Liver (tissue), 8 donors: ENCODE measurements at regions not wholly inside any gene's neighbourhood (a gene's known extent, or its start where the extent isn't known, plus 50 kb on each side); places are given as distances from the start of the nearest gene placed in this dataset.

Experiments used
- DNase-seq: peaks from one replicate; pipeline ENCODE4 v3.0.0-alpha.2; 2017; ENCODE audit warnings: low spot score
- H3K27ac ChIP-seq, 2 donors: one replicate each; pipeline ENCODE4 v1.7.0; 2013; ENCODE audit warnings: inconsistent platforms in 2 of 2, low read length in 2 of 2, control low read depth in 1 of 2, low read depth in 1 of 2, mild to moderate bottlenecking in 1 of 2
- H3K27me3 ChIP-seq, 4 donors: one replicate each; pipeline versions ENCODE4 v1.6.1 to v1.7.0; 2013; ENCODE audit warnings: low read length in 3 of 4, inconsistent platforms in 1 of 4, mild to moderate bottlenecking in 1 of 4, moderate library complexity in 1 of 4; ENCODE audit not compliant: control insufficient read depth in 4 of 4, insufficient read depth in 4 of 4
- H3K36me3 ChIP-seq, 4 donors: one replicate each; pipeline versions ENCODE4 v1.6.1 to v1.7.0; 2013; ENCODE audit warnings: low read length in 3 of 4, mild to moderate bottlenecking in 3 of 4, low read depth in 1 of 4, moderate library complexity in 1 of 4; ENCODE audit not compliant: control insufficient read depth in 4 of 4, insufficient read depth in 3 of 4
- H3K4me1 ChIP-seq, 4 donors: one replicate each; pipeline versions ENCODE4 v1.6.1 to v1.7.0; 2013; ENCODE audit warnings: low read length in 3 of 4, mild to moderate bottlenecking in 3 of 4, moderate library complexity in 1 of 4; ENCODE audit not compliant: control insufficient read depth in 4 of 4, insufficient read depth in 4 of 4
- H3K4me3 ChIP-seq, 3 donors: one replicate each; pipeline versions ENCODE4 v1.6.1 to v1.7.0; 2013; ENCODE audit warnings: low read length in 3 of 3, control low read depth in 1 of 3, low read depth in 1 of 3, mild to moderate bottlenecking in 1 of 3
- H3K9ac ChIP-seq, 2 donors: one replicate each; pipeline ENCODE4 v1.7.0; 2013; ENCODE audit warnings: low read length in 2 of 2, mild to moderate bottlenecking in 2 of 2, moderate library complexity in 2 of 2, control low read depth in 1 of 2, low read depth in 1 of 2
- H3K9me3 ChIP-seq, 4 donors: one replicate each; pipeline versions ENCODE4 v1.6.1 to v1.7.0; 2013; ENCODE audit warnings: low read length in 3 of 4; ENCODE audit not compliant: control insufficient read depth in 4 of 4
- ATF3 ChIP-seq: IDR thresholded peaks from 2 replicates; pipeline ENCODE4 v1.6.1; 2016; ENCODE audit warnings: antibody characterized with exemption
- EGR1 ChIP-seq, 2 donors: IDR thresholded peaks; 2 replicates each; pipeline ENCODE4 v1.6.1; 2016 to 2018; ENCODE audit warnings: antibody characterized with exemption in 2 of 2, low read depth in 2 of 2
- FOXA1 ChIP-seq: IDR thresholded peaks from 2 replicates; pipeline ENCODE4 v1.6.1; 2016; ENCODE audit warnings: antibody characterized with exemption
- FOXA2 ChIP-seq: IDR thresholded peaks from 2 replicates; pipeline ENCODE4 v1.6.1; 2016; ENCODE audit warnings: antibody characterized with exemption
- GABPA ChIP-seq, 2 donors: IDR thresholded peaks in 1 of 2; conservative IDR thresholded peaks in 1 of 2; 2 replicates each; pipeline ENCODE4 v1.6.1; 2016; ENCODE audit warnings: antibody characterized with exemption in 2 of 2, mild to moderate bottlenecking in 1 of 2, moderate library complexity in 1 of 2
- HNF4A ChIP-seq, 2 donors: conservative IDR thresholded peaks; 2 replicates each; pipeline ENCODE4 v1.6.1; 2016; ENCODE audit warnings: antibody characterized with exemption in 2 of 2, mild to moderate bottlenecking in 2 of 2
- HNF4G ChIP-seq: IDR thresholded peaks from 2 replicates; pipeline ENCODE4 v1.6.1; 2016; ENCODE audit warnings: antibody characterized with exemption
- JUND ChIP-seq, 2 donors: IDR thresholded peaks; 2 replicates each; pipeline ENCODE4 v1.6.1; 2016; ENCODE audit warnings: antibody characterized with exemption in 2 of 2
- NR2F2 ChIP-seq: IDR thresholded peaks from 2 replicates; pipeline ENCODE4 v1.6.1; 2016; ENCODE audit warnings: antibody characterized with exemption
- RAD21 ChIP-seq, 2 donors: IDR thresholded peaks; 2 replicates each; pipeline ENCODE4 v1.6.1; 2016; ENCODE audit warnings: antibody characterized with exemption in 2 of 2, mild to moderate bottlenecking in 2 of 2
- RXRA ChIP-seq, 2 donors: IDR thresholded peaks; 2 replicates each; pipeline ENCODE4 v1.6.1; 2017 to 2018; ENCODE audit warnings: antibody characterized with exemption in 2 of 2, mild to moderate bottlenecking in 1 of 2
- SP1 ChIP-seq: IDR thresholded peaks from 2 replicates; pipeline ENCODE4 v1.6.1; 2018; ENCODE audit warnings: antibody characterized with exemption, mild to moderate bottlenecking
- TAF1 ChIP-seq: conservative IDR thresholded peaks from 2 replicates; pipeline ENCODE4 v1.6.1; 2016; ENCODE audit warnings: antibody characterized with exemption, mild to moderate bottlenecking
- YY1 ChIP-seq: IDR thresholded peaks from 2 replicates; pipeline ENCODE4 v1.6.1; 2016; ENCODE audit warnings: antibody characterized with exemption, mild to moderate bottlenecking
- ZBTB33 ChIP-seq: IDR thresholded peaks from 2 replicates; pipeline ENCODE4 v1.6.1; 2016; ENCODE audit warnings: antibody characterized with exemption
- WGBS: extraction: QIAGEN DNeasy Blood & Tissue Kit; methylation state at CpG from one replicate; pipeline ENCODE4 v1.1.7; 2013; 5-methylcytosine and 5-hydroxymethylcytosine counted together
- TF ChIP-seq, protein P1 (sequence below): fragments of 150-350 bp; IDR thresholded peaks from 2 replicates; pipeline ENCODE4 v1.5.1; 2017; ENCODE audit warnings: improper control_type of control experiment, low read depth, low read length; ENCODE audit not compliant: missing input control
- TF ChIP-seq, protein P2 (sequence below): IDR thresholded peaks from 2 replicates; pipeline ENCODE4 v1.6.1; 2016; ENCODE audit warnings: antibody characterized with exemption
- TF ChIP-seq, protein P3 (sequence below): IDR thresholded peaks from 2 replicates; pipeline ENCODE4 v1.6.1; 2016; ENCODE audit warnings: antibody characterized with exemption, mild to moderate bottlenecking
- donor health status: healthy.
- donor health status: healthy.
- donor health status: healthy.
- donor health status: healthy.
- donor health status: healthy.

DNA sequence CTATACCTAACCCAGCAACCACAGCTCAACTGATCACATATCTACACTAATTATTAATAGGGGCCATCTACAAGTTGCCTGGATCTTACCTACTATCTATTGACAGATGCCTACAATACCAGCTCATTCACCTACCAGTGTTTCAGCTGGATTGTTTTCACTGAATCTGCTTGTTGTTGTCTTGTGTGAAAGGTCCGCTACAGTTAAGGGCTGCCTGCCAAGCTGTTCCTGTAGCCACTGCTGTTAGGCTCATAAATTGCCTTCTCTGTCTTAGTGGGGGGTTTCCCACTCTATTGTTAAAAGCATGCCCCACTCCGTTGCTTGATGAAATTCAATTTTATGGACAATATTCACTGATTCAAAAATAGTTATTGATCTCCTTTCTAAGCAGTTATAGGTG, 199.7 kb upstream of the TMPRSS15 start:
- WGBS: 26% methylated on average over 2 of the region's 2 CpGs
- H3K4me1 ChIP-seq: no peaks in the 10 kb centered on the region
- no peaks in the 10 kb centered on the region for H3K27me3 ChIP-seq

GRCh38 chr21:18603980-18604379, 200.4 kb upstream of the TMPRSS15 start:
- Histone ChIP-seq H3K4me1 (no peaks in the 10 kb centered on the region), H3K9me3 (no peaks in the 10 kb centered on the region), H3K27me3 (no peaks in the 10 kb centered on the region), H3K4me3 (no peak overlapping the region), H3K9ac (no peak overlapping the region), H3K27ac (no peak overlapping the region), H3K36me3 (no peaks in the 10 kb centered on the region)
- no peak for DNase-seq
- 50% methylated on average over 3 of the region's 3 CpGs for WGBS
- no peak for TF ChIP-seq YY1
- TF ChIP-seq JUND (IDR thresholded peaks at IDR 0.05): no peak
- TF ChIP-seq NR2F2: no peak
- no peak for TF ChIP-seq RAD21 (IDR thresholded peaks at IDR 0.05)
- no peak for TF ChIP-seq ATF3
- TF ChIP-seq, protein P1, sequence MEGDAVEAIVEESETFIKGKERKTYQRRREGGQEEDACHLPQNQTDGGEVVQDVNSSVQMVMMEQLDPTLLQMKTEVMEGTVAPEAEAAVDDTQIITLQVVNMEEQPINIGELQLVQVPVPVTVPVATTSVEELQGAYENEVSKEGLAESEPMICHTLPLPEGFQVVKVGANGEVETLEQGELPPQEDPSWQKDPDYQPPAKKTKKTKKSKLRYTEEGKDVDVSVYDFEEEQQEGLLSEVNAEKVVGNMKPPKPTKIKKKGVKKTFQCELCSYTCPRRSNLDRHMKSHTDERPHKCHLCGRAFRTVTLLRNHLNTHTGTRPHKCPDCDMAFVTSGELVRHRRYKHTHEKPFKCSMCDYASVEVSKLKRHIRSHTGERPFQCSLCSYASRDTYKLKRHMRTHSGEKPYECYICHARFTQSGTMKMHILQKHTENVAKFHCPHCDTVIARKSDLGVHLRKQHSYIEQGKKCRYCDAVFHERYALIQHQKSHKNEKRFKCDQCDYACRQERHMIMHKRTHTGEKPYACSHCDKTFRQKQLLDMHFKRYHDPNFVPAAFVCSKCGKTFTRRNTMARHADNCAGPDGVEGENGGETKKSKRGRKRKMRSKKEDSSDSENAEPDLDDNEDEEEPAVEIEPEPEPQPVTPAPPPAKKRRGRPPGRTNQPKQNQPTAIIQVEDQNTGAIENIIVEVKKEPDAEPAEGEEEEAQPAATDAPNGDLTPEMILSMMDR: no peak
- TF ChIP-seq, protein P2, sequence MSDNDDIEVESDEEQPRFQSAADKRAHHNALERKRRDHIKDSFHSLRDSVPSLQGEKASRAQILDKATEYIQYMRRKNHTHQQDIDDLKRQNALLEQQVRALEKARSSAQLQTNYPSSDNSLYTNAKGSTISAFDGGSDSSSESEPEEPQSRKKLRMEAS: no peak
- TF ChIP-seq ZBTB33: no peak
- TF ChIP-seq, protein P3, sequence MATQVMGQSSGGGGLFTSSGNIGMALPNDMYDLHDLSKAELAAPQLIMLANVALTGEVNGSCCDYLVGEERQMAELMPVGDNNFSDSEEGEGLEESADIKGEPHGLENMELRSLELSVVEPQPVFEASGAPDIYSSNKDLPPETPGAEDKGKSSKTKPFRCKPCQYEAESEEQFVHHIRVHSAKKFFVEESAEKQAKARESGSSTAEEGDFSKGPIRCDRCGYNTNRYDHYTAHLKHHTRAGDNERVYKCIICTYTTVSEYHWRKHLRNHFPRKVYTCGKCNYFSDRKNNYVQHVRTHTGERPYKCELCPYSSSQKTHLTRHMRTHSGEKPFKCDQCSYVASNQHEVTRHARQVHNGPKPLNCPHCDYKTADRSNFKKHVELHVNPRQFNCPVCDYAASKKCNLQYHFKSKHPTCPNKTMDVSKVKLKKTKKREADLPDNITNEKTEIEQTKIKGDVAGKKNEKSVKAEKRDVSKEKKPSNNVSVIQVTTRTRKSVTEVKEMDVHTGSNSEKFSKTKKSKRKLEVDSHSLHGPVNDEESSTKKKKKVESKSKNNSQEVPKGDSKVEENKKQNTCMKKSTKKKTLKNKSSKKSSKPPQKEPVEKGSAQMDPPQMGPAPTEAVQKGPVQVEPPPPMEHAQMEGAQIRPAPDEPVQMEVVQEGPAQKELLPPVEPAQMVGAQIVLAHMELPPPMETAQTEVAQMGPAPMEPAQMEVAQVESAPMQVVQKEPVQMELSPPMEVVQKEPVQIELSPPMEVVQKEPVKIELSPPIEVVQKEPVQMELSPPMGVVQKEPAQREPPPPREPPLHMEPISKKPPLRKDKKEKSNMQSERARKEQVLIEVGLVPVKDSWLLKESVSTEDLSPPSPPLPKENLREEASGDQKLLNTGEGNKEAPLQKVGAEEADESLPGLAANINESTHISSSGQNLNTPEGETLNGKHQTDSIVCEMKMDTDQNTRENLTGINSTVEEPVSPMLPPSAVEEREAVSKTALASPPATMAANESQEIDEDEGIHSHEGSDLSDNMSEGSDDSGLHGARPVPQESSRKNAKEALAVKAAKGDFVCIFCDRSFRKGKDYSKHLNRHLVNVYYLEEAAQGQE: no peak
- no peak for TF ChIP-seq FOXA2
- TF ChIP-seq GABPA (IDR thresholded peaks at IDR 0.05 in 1 of 2, conservative IDR thresholded peaks at IDR 0.05 in 1 of 2): no peak
- no peak for TF ChIP-seq TAF1
- no peak for TF ChIP-seq HNF4G
- no peak for TF ChIP-seq RXRA (IDR thresholded peaks at IDR 0.05)
- no peak for TF ChIP-seq HNF4A (conservative IDR thresholded peaks at IDR 0.05)
- TF ChIP-seq FOXA1: no peak
- TF ChIP-seq SP1: no peak
- TF ChIP-seq EGR1 (IDR thresholded peaks at IDR 0.05; ENCODE audit: low read depth in 2 of 2): no peak

More for the DNA sequence above, 199.7 kb upstream of the TMPRSS15 start:
- Histone ChIP-seq H3K4me3 (no peak overlapping the region), H3K36me3 (no peaks in the 10 kb centered on the region), H3K27ac (no peak overlapping the region), H3K9me3 (no peaks in the 10 kb centered on the region), H3K9ac (no peak overlapping the region)
- no peak for TF ChIP-seq TAF1
- no peak for TF ChIP-seq JUND (IDR thresholded peaks at IDR 0.05)
- TF ChIP-seq, protein P2: no peak
- no peak for TF ChIP-seq FOXA1
- TF ChIP-seq, protein P3: no peak
- no peak for TF ChIP-seq SP1
- DNase-seq: no peak
